OCI-LY3 (cell line): ENCODE measurements at regions not wholly inside any gene's neighbourhood (a gene's known extent, or its start where the extent isn't known, plus 50 kb on each side); places are given as distances from the start of the nearest gene placed in this dataset.

ENCODE experiments used
- H2AFZ ChIP-seq: fragments of 200-600, 300-600 bp; shearing (Covaris generic); 2 replicates; pipeline ENCODE4 v1.6.0; 2014; ENCODE audit warnings: antibody characterized with exemption, low read depth, low read length
- H3K27ac ChIP-seq: fragments of 200-600, 300-600 bp; sonication (generic); 2 replicates; pipeline ENCODE4 v1.5.1; 2014; ENCODE audit warnings: mild to moderate bottlenecking, low read length, moderate library complexity, mixed read lengths
- H3K27me3 ChIP-seq: fragments of 200-600, 300-600 bp; sonication (generic); 2 replicates; pipeline ENCODE4 v1.6.1; 2014; ENCODE audit warnings: low read depth, low read length, mixed read lengths
- H3K36me3 ChIP-seq: fragments of 200-600, 300-600 bp; sonication (generic); replicated peaks from 2 replicates; pipeline ENCODE3; 2014; ENCODE audit warnings: low read depth, low read length, mixed read lengths
- H3K4me1 ChIP-seq: fragments of 300-600, 200-600 bp; sonication (generic); 2 replicates; pipeline ENCODE4 v1.6.1; 2014; ENCODE audit warnings: low read length, mixed read lengths
- H3K4me2 ChIP-seq: fragments of 200-600, 300-600 bp; sonication (generic); 2 replicates; pipeline ENCODE4 v1.6.1; 2014; ENCODE audit warnings: low read length, mixed read lengths
- H3K4me3 ChIP-seq: fragments of 300-600, 200-600 bp; sonication (generic); 2 replicates; pipeline ENCODE4 v1.5.1; 2014; ENCODE audit warnings: antibody characterized with exemption, mild to moderate bottlenecking, low read length, moderate library complexity
- H3K79me2 ChIP-seq: fragments of 300-600, 200-600 bp; shearing (Covaris generic); 2 replicates; pipeline ENCODE4 v1.6.1; 2014; ENCODE audit warnings: mild to moderate bottlenecking, low read length, mixed read lengths
- H3K9ac ChIP-seq: fragments of 300-600, 200-600 bp; shearing (Covaris generic); 2 replicates; pipeline ENCODE4 v1.6.0; 2014; ENCODE audit warnings: mild to moderate bottlenecking, low read length, moderate library complexity
- H3K9me3 ChIP-seq: fragments of 200-600, 300-600 bp; shearing (Covaris generic); 2 replicates; pipeline ENCODE4 v1.6.1; 2014; ENCODE audit warnings: low read length, mixed read lengths; ENCODE audit not compliant: insufficient read depth
- H4K20me1 ChIP-seq: fragments of 200-600, 300-600 bp; sonication (generic); 2 replicates; pipeline ENCODE4 v1.6.1; 2016; ENCODE audit warnings: low read length, mixed read lengths; ENCODE audit not compliant: insufficient read depth
- CTCF ChIP-seq: fragments of 200-600, 300-600 bp; sonication (generic); IDR thresholded peaks from 2 replicates; pipeline ENCODE4 v1.5.1; 2014; ENCODE audit warnings: antibody characterized with exemption, low read length, low read depth
- EZH2phosphoT487 ChIP-seq: fragments of 200-600 bp; shearing (Covaris generic); IDR thresholded peaks from 2 replicates; pipeline ENCODE4 v1.6.1; 2018; ENCODE audit warnings: antibody characterized with exemption, mixed run types, low read depth

GRCh38 chr3:182172534-182172933, 460.8 kb downstream of the SOX2 start:
- Histone ChIP-seq H3K9me3 (no peaks in the 10 kb centered on the region), H3K27ac (no peak overlapping the region), H3K9ac (no peak overlapping the region), H3K79me2 (no peaks in the 10 kb centered on the region), H3K4me2 (no peak overlapping the region), H4K20me1 (no peaks in the 10 kb centered on the region), H3K36me3 (no peaks in the 10 kb centered on the region), H3K4me1 (no peaks in the 10 kb centered on the region), H2AFZ (no peak overlapping the region), H3K27me3 (no peaks in the 10 kb centered on the region), H3K4me3 (no peak overlapping the region)
- no peak for TF ChIP-seq CTCF
- no peak for TF ChIP-seq EZH2phosphoT487

DNA sequence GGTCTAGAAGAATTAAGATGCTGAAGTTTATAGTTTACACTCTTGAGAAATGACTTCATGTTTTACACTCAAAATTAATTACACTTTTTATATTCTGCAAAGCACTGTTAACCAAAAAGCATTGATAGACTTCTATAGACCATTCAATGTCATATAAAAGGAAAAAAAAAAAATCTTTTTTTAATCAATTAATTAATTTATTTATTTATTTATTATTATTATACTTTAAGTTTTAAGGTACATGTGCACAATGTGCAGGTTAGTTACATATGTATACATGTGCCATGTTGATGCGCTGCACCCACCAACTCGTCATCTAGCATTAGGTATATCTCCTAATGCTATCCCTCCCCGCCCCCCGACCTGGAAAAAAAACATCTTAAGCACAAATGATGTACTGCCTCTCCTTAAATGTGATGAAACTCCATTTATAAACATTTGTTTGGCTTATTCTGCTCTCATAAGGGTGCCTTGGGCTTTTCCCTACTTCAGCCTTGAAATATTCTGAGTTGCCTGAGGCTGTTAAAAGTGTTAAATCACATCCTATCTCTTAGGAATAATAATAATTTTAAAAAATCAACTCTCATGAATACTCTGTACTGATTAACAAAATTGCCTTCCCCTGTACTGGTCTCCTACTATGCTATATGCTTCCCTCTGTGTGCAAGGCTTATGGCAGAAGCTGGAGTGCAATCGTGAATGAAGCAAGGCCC, 466.9 kb downstream of the SOX2 start:
- no peaks in the 10 kb centered on the region for H3K36me3 ChIP-seq
- no peaks in the 10 kb centered on the region for H3K79me2 ChIP-seq
- no peaks in the 10 kb centered on the region for H3K9me3 ChIP-seq
- H2AFZ ChIP-seq: no peak overlapping the region
- H3K27ac ChIP-seq: no peak overlapping the region
- no peak overlapping the region for H3K4me2 ChIP-seq
- no peaks in the 10 kb centered on the region for H3K27me3 ChIP-seq
- no peaks in the 10 kb centered on the region for H4K20me1 ChIP-seq
- no peak overlapping the region for H3K4me3 ChIP-seq
- H3K4me1 ChIP-seq: no peaks in the 10 kb centered on the region
- TF ChIP-seq CTCF: no peak
- TF ChIP-seq EZH2phosphoT487: no peak
- H3K9ac ChIP-seq: no peak overlapping the region

GRCh38 chr3:182179631-182180030, 467.9 kb downstream of the SOX2 start:
- Histone ChIP-seq H4K20me1 (no peaks in the 10 kb centered on the region), H3K9me3 (no peaks in the 10 kb centered on the region), H3K27ac (no peak overlapping the region), H3K4me2 (no peak overlapping the region), H3K4me1 (no peaks in the 10 kb centered on the region), H3K27me3 (no peaks in the 10 kb centered on the region), H3K9ac (no peak overlapping the region), H2AFZ (no peak overlapping the region), H3K4me3 (no peak overlapping the region), H3K79me2 (no peaks in the 10 kb centered on the region), H3K36me3 (no peaks in the 10 kb centered on the region)
- TF ChIP-seq EZH2phosphoT487: no peak
- no peak for TF ChIP-seq CTCF

DNA sequence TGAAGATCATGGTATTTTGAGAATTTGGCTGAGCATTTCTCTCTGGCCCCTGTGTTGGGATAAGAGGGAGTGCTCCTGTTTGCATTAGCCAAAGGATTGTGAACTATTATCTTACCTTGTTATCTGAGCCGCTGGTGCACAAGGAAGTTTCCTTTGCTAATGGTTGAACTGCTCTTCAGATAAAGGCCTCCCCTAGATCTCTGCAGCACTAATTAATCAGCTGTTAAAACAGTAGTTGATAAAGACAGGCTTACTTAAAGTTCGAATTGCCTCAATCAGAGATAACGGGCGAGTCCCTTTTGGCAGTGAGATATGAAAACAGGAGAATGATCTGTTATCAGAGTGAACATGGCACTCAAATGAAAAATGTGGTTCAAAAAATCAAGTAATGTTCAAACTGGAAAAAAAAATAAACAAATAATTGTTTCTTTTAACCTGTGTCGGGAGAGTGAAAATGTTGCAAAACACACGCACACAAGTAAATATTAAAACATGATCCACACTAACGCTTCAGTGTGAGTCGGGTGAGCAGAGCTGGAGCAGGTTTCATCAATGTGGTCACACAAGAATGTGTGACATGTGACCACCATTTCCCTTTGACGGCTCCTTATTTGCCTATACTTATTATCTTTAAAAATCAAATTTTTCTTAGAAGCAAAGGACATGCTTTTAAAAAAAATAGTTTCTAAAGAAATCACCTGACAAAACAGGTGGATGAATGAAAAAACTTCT, 469.1 kb downstream of the SOX2 start:
- no peaks in the 10 kb centered on the region for H3K36me3 ChIP-seq
- no peaks in the 10 kb centered on the region for H3K9me3 ChIP-seq
- H2AFZ ChIP-seq: no peak overlapping the region
- no peaks in the 10 kb centered on the region for H3K79me2 ChIP-seq
- H3K4me1 ChIP-seq: no peaks in the 10 kb centered on the region
- TF ChIP-seq EZH2phosphoT487: no peak
- no peak for TF ChIP-seq CTCF
- H4K20me1 ChIP-seq: no peaks in the 10 kb centered on the region
- no peak overlapping the region for H3K4me3 ChIP-seq
- H3K27me3 ChIP-seq: no peaks in the 10 kb centered on the region
- H3K27ac ChIP-seq: no peak overlapping the region
- no peak overlapping the region for H3K4me2 ChIP-seq
- no peak overlapping the region for H3K9ac ChIP-seq
